ENCODE measurements at regions not wholly inside any gene's neighbourhood (a gene's known extent, or its start where the extent isn't known, plus 50 kb on each side); places are given as distances from the start of the nearest gene placed in this dataset.

DNA sequence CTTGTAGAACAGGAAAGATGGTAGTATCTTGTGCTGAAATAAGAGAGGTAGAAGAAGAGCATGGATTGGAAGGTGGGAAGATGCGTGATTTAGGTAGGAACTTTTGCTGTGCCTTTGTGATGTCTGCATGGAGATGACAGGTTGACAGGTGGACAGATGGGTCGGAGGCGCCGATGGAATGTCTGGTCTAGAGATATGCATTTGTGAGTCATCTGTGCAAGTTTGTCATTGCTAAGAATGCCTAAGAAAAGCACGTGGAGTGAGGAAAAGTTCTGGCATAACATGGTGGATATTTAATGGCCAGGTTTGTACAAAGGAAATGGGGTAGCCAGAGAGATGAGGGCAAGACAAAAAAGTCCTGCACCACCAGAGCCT is 76.0 kb upstream of the ARMC3 start (continued):
- TF ChIP-seq TAF15 (IDR thresholded peaks at IDR 0.05; ENCODE audit: low read depth, low read length): no peak
- TF ChIP-seq, protein P1, sequence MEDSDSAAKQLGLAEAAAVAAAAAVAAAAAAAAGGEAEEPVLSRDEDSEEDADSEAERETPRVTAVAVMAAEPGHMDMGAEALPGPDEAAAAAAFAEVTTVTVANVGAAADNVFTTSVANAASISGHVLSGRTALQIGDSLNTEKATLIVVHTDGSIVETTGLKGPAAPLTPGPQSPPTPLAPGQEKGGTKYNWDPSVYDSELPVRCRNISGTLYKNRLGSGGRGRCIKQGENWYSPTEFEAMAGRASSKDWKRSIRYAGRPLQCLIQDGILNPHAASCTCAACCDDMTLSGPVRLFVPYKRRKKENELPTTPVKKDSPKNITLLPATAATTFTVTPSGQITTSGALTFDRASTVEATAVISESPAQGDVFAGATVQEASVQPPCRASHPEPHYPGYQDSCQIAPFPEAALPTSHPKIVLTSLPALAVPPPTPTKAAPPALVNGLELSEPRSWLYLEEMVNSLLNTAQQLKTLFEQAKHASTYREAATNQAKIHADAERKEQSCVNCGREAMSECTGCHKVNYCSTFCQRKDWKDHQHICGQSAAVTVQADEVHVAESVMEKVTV (CRISPR knock-in tag; IDR thresholded peaks at IDR 0.05): no peak
- TF ChIP-seq, protein P2, sequence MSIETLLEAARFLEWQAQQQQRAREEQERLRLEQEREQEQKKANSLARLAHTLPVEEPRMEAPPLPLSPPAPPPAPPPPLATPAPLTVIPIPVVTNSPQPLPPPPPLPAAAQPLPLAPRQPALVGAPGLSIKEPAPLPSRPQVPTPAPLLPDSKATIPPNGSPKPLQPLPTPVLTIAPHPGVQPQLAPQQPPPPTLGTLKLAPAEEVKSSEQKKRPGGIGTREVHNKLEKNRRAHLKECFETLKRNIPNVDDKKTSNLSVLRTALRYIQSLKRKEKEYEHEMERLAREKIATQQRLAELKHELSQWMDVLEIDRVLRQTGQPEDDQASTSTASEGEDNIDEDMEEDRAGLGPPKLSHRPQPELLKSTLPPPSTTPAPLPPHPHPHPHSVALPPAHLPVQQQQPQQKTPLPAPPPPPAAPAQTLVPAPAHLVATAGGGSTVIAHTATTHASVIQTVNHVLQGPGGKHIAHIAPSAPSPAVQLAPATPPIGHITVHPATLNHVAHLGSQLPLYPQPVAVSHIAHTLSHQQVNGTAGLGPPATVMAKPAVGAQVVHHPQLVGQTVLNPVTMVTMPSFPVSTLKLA (conservative IDR thresholded peaks at IDR 0.05): peak; percentile 29 to 57; a peak in 2 of 4 replicates
- no peak for TF ChIP-seq ZFX (CRISPR knock-in tag; IDR thresholded peaks at IDR 0.05)
- no peak for TF ChIP-seq ELF1 (tag; IDR thresholded peaks at IDR 0.05)
- peak; percentile 63 for TF ChIP-seq L3MBTL2 (IDR thresholded peaks at IDR 0.05)
- no peak for TF ChIP-seq ZNF354B (CRISPR knock-in tag; IDR thresholded peaks at IDR 0.05)
- TF ChIP-seq PBX2 (CRISPR knock-in tag; IDR thresholded peaks at IDR 0.05; ENCODE audit: low read depth): no peak
- TF ChIP-seq PBX2 (tag; conservative IDR thresholded peaks at IDR 0.05; ENCODE audit: low read depth): peak; percentile 36; the same call in 1 of the 2 replicates
